ENCODE measurements at regions not wholly inside any gene's neighbourhood (a gene's known extent, or its start where the extent isn't known, plus 50 kb on each side); places are given as distances from the start of the nearest gene placed in this dataset.

DNA sequence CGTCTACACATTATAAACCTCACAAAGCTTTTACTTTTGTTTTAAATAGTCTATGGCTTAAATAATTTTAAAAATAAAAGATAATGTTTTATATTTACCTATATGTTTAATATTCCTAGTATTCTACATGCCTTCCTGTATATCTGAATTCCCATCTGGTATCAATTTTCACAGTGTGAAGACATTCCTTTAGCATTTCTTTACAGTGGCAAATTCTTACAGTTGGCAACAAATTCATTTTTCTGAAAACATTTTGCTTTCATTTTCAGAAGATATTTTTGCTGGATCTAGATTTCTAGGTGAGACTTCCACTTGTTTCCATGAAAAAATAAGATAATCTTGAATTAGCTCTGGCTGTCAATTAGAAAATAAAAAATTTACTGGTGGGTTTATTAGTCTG, 471.4 kb upstream of the NAALADL2 start:
- TF ChIP-seq, protein P1, sequence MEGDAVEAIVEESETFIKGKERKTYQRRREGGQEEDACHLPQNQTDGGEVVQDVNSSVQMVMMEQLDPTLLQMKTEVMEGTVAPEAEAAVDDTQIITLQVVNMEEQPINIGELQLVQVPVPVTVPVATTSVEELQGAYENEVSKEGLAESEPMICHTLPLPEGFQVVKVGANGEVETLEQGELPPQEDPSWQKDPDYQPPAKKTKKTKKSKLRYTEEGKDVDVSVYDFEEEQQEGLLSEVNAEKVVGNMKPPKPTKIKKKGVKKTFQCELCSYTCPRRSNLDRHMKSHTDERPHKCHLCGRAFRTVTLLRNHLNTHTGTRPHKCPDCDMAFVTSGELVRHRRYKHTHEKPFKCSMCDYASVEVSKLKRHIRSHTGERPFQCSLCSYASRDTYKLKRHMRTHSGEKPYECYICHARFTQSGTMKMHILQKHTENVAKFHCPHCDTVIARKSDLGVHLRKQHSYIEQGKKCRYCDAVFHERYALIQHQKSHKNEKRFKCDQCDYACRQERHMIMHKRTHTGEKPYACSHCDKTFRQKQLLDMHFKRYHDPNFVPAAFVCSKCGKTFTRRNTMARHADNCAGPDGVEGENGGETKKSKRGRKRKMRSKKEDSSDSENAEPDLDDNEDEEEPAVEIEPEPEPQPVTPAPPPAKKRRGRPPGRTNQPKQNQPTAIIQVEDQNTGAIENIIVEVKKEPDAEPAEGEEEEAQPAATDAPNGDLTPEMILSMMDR (optimal IDR thresholded peaks at IDR 0.05 in 1 of 3, IDR thresholded peaks at IDR 0.05 in 1 of 3, conservative IDR thresholded peaks at IDR 0.05 in 1 of 3; ENCODE audit: extremely low read depth in 1 of 3, insufficient read depth in 2 of 3, low read length in 3 of 3) = no peak
- TF ChIP-seq EZH2 (IDR thresholded peaks at IDR 0.05; ENCODE audit: low read length) = no peak

All from keratinocyte (primary cell).